Activated CD8-positive, alpha-beta memory T cell treated with anti-CD3 and anti-CD28 coated beads, Interleukin-2, amount 10 ng/mL, durations not matched to agents 7 days and 5 days (primary cell): ENCODE measurements at regions not wholly inside any gene's neighbourhood (a gene's known extent, or its start where the extent isn't known, plus 50 kb on each side); places are given as distances from the start of the nearest gene placed in this dataset.
A peak's percentile ranks its signal among the peaks of the same experiment; 100 is the strongest.

Experiments used
- ATAC-seq: fragments of 150-1000 bp; cut with Tn5 transposase; one replicate; pipeline ENCODE4 v1.10.0; 2021; ENCODE audit warnings: moderate library complexity
- CTCF ChIA-PET: fragments of 350-600 bp; sonication (Branson Sonifier 250); formaldehyde crosslinking; loops from one replicate; lab custom pipeline; 2021; ENCODE audit warnings: antibody characterized with exemption; lab: Charles Lee
- DNase-seq: peaks from one replicate; pipeline ENCODE4 v3.0.0-alpha.2; 2020
- H3K27ac Mint-ChIP-seq: one replicate; pipeline ENCODE4 v1.8.0; 2021; ENCODE audit warnings: mild to moderate bottlenecking, mixed read lengths
- H3K27me3 Mint-ChIP-seq: one replicate; pipeline ENCODE4 v1.8.0; 2021; ENCODE audit warnings: mixed read lengths
- H3K36me3 Mint-ChIP-seq: one replicate; pipeline ENCODE4 v1.8.0; 2021; ENCODE audit warnings: mild to moderate bottlenecking, mixed read lengths
- H3K4me1 Mint-ChIP-seq: one replicate; pipeline ENCODE4 v1.8.0; 2021; ENCODE audit warnings: mixed read lengths
- H3K4me3 Mint-ChIP-seq: one replicate; pipeline ENCODE4 v1.8.0; 2021; ENCODE audit warnings: mild to moderate bottlenecking, moderate library complexity, mixed read lengths
- H3K9me3 Mint-ChIP-seq: one replicate; pipeline ENCODE4 v1.8.0; 2022; ENCODE audit warnings: low read depth, mixed read lengths

- no peaks in the 10 kb centered on the region for H3K4me1 Mint-ChIP-seq
- DNase-seq, result no peak
- H3K27me3 Mint-ChIP-seq, result no peaks in the 10 kb centered on the region
- no peak overlapping the region for H3K27ac Mint-ChIP-seq
- H3K36me3 Mint-ChIP-seq, result no peaks in the 10 kb centered on the region
- no peak for ATAC-seq
- H3K4me3 Mint-ChIP-seq, result no peak overlapping the region
- CTCF ChIA-PET, result interaction anchor here (0.8 kb wide), 1 partner anchor 93 kb away, joined by 3 read pairs; no protein-coding TSS in a partner anchor
- peaks cover 2% of the 10 kb centered on the region for H3K9me3 Mint-ChIP-seq
Observed at GRCh38 chr19:30775956-30776355, 403.8 kb downstream of the ZNF536 start.

- no peak overlapping the region for H3K4me3 Mint-ChIP-seq
- CTCF ChIA-PET, result interaction anchor here (1.0 to 1.2 kb wide), 2 partner anchors 10 to 26 kb away, joined by 3 to 4 read pairs; no protein-coding TSS in a partner anchor
- H3K4me1 Mint-ChIP-seq, result no peaks in the 10 kb centered on the region
- DNase-seq, result no peak
- H3K27ac Mint-ChIP-seq, result no peak overlapping the region
- no peaks in the 10 kb centered on the region for H3K27me3 Mint-ChIP-seq
- H3K36me3 Mint-ChIP-seq, result no peaks in the 10 kb centered on the region
- ATAC-seq, result no peak
- H3K9me3 Mint-ChIP-seq, result peaks cover 2% of the 10 kb centered on the region
Observed at GRCh38 chr19:30774252-30774766, 402.1 kb downstream of the ZNF536 start.

- ATAC-seq, result no peak
- Mint-ChIP-seq H3K27me3 (no peaks in the 10 kb centered on the region), H3K9me3 (peaks cover 2% of the 10 kb centered on the region), H3K36me3 (no peaks in the 10 kb centered on the region), H3K27ac (no peak overlapping the region), H3K4me1 (no peaks in the 10 kb centered on the region), H3K4me3 (no peak overlapping the region)
- CTCF ChIA-PET, result no interaction called here
- no peak for DNase-seq
Observed at GRCh38 chr19:30762651-30763050, 390.5 kb downstream of the ZNF536 start.

GRCh38 chr19:30760014-30760413 is 387.8 kb downstream of the ZNF536 start:
- H3K9me3 Mint-ChIP-seq, result no peaks in the 10 kb centered on the region
- H3K27me3 Mint-ChIP-seq, result no peaks in the 10 kb centered on the region
- no peaks in the 10 kb centered on the region for H3K4me1 Mint-ChIP-seq
- CTCF ChIA-PET, result no interaction called here
- H3K4me3 Mint-ChIP-seq, result no peak overlapping the region
- DNase-seq (no peak), ATAC-seq (no peak)
- no peak overlapping the region for H3K27ac Mint-ChIP-seq
- H3K36me3 Mint-ChIP-seq, result no peaks in the 10 kb centered on the region

- H3K36me3 Mint-ChIP-seq, result no peaks in the 10 kb centered on the region
- no peak for DNase-seq
- no peaks in the 10 kb centered on the region for H3K9me3 Mint-ChIP-seq
- no peaks in the 10 kb centered on the region for H3K4me1 Mint-ChIP-seq
- no peak overlapping the region for H3K4me3 Mint-ChIP-seq
- CTCF ChIA-PET, result no interaction called here
- H3K27me3 Mint-ChIP-seq, result no peaks in the 10 kb centered on the region
- no peak overlapping the region for H3K27ac Mint-ChIP-seq
- no peak for ATAC-seq
Observed at GRCh38 chr19:30757837-30758617, 385.8 kb downstream of the ZNF536 start.

DNA sequence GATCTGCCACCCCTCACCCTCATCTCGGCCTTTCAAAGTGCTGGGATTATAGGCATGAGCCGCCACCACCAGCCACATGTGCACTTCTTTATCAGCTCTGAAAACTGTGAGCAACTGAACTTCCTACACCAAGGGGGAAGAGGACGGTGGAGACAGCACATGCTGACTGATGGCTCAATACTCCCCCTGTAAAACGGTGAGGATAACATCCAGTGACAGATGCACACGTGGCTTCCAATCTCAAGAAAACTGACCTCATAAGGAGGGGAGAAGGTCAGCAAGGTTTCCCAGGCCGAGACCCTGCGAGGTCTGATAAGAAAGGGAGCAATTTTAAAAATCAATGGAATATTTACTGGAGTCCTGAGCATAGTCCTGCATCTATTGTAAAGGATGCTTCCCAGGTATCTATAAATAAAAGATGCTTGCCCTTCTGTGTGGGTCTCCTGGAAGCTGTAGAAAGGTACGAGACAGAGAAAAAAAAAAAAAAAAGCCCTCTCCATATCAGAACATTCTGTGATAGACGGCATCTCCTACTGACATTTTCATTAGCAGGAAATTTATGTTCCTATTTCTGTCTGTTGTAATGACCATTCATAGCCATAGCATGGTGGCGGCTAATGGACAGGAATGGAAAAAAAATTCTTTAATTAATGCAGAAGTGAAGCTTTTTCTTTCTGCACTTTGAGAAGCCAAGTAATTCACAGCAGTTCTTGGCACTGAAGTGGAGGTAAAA is 385.1 kb downstream of the ZNF536 start:
- H3K4me3 Mint-ChIP-seq, result no peak overlapping the region
- no peaks in the 10 kb centered on the region for H3K9me3 Mint-ChIP-seq
- ATAC-seq (no peak), DNase-seq (no peak)
- H3K27ac Mint-ChIP-seq, result no peak overlapping the region
- H3K36me3 Mint-ChIP-seq, result no peaks in the 10 kb centered on the region
- no peaks in the 10 kb centered on the region for H3K4me1 Mint-ChIP-seq
- CTCF ChIA-PET, result no interaction called here
- H3K27me3 Mint-ChIP-seq, result no peaks in the 10 kb centered on the region

GRCh38 chr19:30755581-30755980 is 383.4 kb downstream of the ZNF536 start:
- DNase-seq (no peak), ATAC-seq (no peak)
- CTCF ChIA-PET, result no interaction called here
- no peaks in the 10 kb centered on the region for H3K4me1 Mint-ChIP-seq
- H3K27ac Mint-ChIP-seq, result no peak overlapping the region
- H3K27me3 Mint-ChIP-seq, result no peaks in the 10 kb centered on the region
- H3K9me3 Mint-ChIP-seq, result no peaks in the 10 kb centered on the region
- H3K36me3 Mint-ChIP-seq, result no peaks in the 10 kb centered on the region
- H3K4me3 Mint-ChIP-seq, result no peak overlapping the region

GRCh38 chr19:30754162-30754561 is 382.0 kb downstream of the ZNF536 start:
- H3K27ac Mint-ChIP-seq, result no peak overlapping the region
- H3K27me3 Mint-ChIP-seq, result no peaks in the 10 kb centered on the region
- H3K36me3 Mint-ChIP-seq, result no peaks in the 10 kb centered on the region
- ATAC-seq (no peak), DNase-seq (no peak)
- no peak overlapping the region for H3K4me3 Mint-ChIP-seq
- H3K4me1 Mint-ChIP-seq, result no peaks in the 10 kb centered on the region
- H3K9me3 Mint-ChIP-seq, result no peaks in the 10 kb centered on the region
- CTCF ChIA-PET, result no interaction called here

DNA sequence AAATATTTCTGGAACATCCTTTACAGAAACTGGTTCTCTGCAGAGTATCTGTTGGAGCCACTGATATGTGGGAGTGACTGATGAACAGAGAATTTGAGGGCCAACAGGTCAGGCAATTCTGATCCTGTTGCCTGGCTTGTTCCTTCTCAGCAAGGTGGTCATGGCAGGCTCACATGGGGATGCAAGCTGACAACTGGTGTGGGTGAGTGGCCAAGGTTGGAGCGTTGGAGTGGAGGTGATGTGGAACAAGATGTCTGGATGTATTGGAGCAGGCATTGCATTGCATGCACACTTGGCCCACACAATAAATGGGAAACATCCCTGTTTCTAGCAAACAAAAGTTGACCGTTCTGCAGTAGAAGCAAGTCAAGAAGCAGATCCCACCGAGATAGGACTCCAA is 380.7 kb downstream of the ZNF536 start:
- Mint-ChIP-seq H3K27me3 (no peaks in the 10 kb centered on the region), H3K36me3 (no peaks in the 10 kb centered on the region), H3K27ac (no peak overlapping the region), H3K9me3 (no peaks in the 10 kb centered on the region), H3K4me1 (no peaks in the 10 kb centered on the region), H3K4me3 (no peak overlapping the region)
- CTCF ChIA-PET, result no interaction called here
- DNase-seq (no peak), ATAC-seq (no peak)

- Mint-ChIP-seq H3K4me1 (no peaks in the 10 kb centered on the region), H3K27me3 (no peaks in the 10 kb centered on the region), H3K36me3 (no peaks in the 10 kb centered on the region), H3K27ac (no peak overlapping the region), H3K9me3 (no peaks in the 10 kb centered on the region), H3K4me3 (no peak overlapping the region)
- no peak for ATAC-seq
- DNase-seq, result no peak
- CTCF ChIA-PET, result no interaction called here
Observed at GRCh38 chr19:30752201-30752600, 380.0 kb downstream of the ZNF536 start.

- no peaks in the 10 kb centered on the region for H3K4me1 Mint-ChIP-seq
- no peaks in the 10 kb centered on the region for H3K27me3 Mint-ChIP-seq
- no peak overlapping the region for H3K27ac Mint-ChIP-seq
- no peak overlapping the region for H3K4me3 Mint-ChIP-seq
- H3K36me3 Mint-ChIP-seq, result no peaks in the 10 kb centered on the region
- ATAC-seq, result no peak
- H3K9me3 Mint-ChIP-seq, result no peaks in the 10 kb centered on the region
- CTCF ChIA-PET, result no interaction called here
- DNase-seq, result peak; percentile 26
Observed at GRCh38 chr19:30745476-30745985, 373.3 kb downstream of the ZNF536 start.

- CTCF ChIA-PET, result no interaction called here
- Mint-ChIP-seq H3K4me3 (no peak overlapping the region), H3K27me3 (no peaks in the 10 kb centered on the region), H3K27ac (no peak overlapping the region), H3K36me3 (no peaks in the 10 kb centered on the region), H3K4me1 (no peaks in the 10 kb centered on the region), H3K9me3 (no peaks in the 10 kb centered on the region)
- no peak for ATAC-seq
- peak; percentile 22 for DNase-seq
Observed at GRCh38 chr19:30744741-30745475, 372.7 kb downstream of the ZNF536 start.

DNA sequence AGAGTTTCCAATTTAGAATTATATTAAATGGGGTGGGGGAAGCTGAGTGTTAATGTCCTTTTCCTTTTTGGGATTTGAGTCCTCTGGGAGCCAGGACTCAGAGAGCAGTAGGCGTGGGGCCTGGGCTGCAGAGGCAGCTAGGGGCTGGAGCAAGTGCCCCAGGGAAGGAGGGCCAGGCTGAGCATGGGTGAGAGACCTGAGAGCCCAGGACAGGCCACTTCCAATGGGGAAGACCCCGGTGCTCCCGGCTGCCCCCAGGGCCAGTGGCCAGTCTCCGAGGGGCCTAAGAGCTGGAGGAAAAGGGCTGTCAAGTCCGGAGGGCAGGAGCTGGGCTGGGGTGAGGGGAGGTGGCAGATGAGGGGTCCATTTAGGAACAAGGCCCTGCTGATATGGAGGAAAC is 371.5 kb downstream of the ZNF536 start:
- H3K27me3 Mint-ChIP-seq, result no peaks in the 10 kb centered on the region

More for the DNA sequence above, 371.5 kb downstream of the ZNF536 start:
- no peaks in the 10 kb centered on the region for H3K36me3 Mint-ChIP-seq
- DNase-seq (peak; percentile 21), ATAC-seq (no peak)
- no peaks in the 10 kb centered on the region for H3K9me3 Mint-ChIP-seq
- no peaks in the 10 kb centered on the region for H3K4me1 Mint-ChIP-seq
- H3K27ac Mint-ChIP-seq, result no peak overlapping the region
- no peak overlapping the region for H3K4me3 Mint-ChIP-seq
- CTCF ChIA-PET, result no interaction called here
